ENCODE measurements at regions not wholly inside any gene's neighbourhood (a gene's known extent, or its start where the extent isn't known, plus 50 kb on each side); places are given as distances from the start of the nearest gene placed in this dataset.

DNA sequence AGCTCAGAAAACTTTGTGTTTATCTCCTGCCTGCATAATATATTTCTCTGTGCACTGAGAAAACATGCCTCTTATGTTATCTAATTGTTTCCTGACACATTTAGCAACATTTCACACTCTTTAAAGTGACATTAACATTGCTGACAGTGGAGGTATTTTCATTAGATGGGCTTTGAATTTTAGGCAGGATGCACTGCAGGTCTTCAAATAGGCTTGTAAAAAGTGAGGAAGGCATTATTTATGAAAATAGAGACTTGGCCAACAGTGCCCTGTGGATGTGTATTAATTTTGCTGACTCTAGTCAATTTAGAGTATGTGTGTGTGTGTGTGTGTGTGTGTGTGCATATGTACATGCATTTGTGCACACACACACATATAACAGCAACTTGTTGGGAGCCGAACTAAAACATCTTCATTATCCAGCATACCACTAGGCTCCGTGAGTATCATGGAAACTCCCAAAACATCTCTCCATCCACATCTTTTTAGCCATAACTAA lies 429.5 kb upstream of the WWC1 start:
- DNase-seq (ENCODE audit: low spot score): no peak

DNA sequence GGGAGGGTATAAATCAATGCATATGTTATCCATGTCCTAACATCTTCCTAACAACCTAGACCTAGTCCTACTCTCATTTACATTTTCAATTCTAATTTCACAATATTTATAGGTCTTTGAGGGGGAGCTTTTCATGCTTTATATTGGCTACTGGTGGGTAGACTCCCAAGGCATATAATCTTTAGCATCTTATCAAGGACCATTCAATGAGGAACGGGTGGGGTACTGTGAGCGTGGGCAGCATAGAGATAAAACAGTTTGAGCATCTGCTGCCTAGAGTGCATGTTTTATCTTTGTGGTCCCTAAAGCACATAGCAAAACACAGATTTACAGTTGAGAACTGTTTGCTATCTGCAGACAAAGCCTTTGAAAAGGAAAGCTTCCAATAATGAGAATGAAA lies 427.6 kb upstream of the WWC1 start:
- no peak for DNase-seq (ENCODE audit: low spot score)

DNA sequence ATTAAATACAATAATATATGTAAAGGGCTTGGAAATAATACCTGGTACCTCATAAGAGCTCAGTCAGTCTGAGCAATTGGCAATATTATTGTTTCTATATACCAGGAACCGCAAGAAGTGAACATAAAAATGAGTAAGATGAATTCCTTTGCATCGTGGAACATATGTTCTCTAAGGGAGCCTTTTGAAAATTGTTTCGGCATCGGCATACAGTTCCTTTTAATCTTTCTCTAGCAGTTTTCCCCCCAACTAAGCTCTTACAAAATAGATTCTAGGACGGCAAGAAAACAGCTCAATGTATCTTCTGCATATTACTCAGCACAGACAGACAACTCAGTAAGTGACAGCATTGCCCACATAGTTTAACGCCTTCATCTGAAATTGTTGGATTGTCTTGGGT lies 426.6 kb upstream of the WWC1 start:
- no peak for DNase-seq (ENCODE audit: low spot score)

DNA sequence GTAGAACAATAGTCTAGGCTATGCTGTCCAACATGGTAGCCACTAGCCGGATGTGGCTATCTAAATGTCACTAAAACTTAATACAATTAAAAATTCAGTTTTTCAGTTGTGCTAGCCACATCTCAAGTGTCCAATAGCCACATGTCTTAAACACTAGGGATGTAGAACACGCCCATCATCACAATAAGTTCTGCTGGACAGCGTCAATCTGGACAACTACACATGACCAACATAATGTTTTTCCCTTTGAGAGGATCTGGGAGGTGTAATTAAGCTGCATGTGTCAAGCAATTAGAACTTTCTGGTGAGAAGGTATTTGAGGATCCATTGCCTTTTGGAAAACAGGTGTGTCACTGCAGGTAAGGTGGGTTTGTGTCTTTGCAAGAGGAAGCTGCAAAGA lies 424.6 kb upstream of the WWC1 start:
- no peak for DNase-seq (ENCODE audit: low spot score)

DNA sequence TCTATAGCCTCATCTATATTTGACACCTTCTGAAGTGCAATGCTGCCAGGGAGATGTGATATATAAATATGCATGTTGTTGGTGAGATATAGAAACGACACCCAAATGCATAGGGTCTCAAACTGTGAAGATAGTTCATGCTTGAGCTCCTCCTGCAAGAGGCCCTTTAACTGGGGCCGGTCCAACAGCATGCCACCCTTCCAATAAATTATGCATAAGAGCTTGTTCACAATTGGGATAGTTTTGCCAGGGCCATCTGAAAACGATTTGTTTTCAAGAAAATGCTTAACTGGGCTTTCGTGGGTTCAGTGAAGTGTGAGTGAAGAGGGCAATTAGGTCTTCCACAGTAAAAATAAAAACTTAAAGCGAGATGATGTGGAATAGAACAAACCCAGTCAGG lies 424.2 kb upstream of the WWC1 start:
- no peak for DNase-seq (ENCODE audit: low spot score)

DNA sequence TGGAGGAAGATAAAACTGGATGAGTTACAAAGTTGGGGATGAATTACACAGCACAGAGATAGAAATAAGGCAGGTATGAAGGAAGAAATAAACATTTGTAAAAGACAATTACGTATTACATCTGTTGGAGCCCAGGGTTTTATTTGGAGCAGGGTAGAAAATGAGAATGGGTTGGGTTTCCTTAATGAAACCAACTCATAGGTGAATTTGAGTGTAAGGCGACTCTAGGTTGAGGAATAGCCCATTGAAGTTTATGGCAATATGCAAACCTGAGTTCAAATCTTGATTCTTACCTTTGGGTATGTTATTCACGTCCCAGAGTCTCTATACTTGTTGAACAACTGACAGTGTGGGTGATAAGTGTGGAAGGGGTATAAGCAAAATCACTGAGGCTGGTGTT lies 422.3 kb upstream of the WWC1 start:
- DNase-seq (ENCODE audit: low spot score): no peak

DNA sequence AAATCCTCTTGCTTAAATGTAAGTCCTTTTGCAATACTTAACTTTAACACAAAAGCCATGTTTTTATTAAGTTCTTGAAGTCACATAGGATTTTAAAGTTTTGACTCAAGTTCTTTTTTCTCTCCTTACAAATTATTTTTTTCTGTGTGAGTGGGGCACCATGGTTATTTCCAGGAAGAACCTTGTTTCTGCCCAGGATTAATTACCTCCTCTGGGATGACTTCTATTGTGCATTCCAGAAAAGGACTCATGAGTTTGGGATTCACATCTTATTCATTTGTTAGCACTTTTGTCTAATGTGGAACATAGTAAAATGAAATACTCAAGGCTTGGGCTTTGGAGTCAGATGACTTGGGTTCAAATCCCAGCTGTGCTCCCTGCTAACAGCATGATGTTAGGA lies 421.4 kb upstream of the WWC1 start:
- no peak for DNase-seq (ENCODE audit: low spot score)

DNA sequence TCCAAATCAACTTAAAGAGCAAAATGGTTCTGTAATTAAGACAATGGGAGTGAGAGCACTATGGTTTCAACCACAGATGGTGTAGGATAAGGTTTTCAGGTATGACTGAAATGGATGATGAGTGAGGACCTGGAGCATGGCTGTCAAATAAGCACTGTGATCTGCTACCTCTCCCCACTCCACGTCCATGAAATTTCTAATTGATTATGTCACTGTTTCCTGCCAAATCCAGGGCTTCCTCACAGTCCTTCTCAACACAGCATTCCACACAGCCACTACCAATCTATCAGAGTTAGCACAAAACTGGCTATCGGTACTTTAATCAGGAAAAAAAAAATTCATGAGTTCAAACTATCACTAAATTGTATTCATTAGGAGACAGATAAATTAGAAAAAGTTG lies 420.4 kb upstream of the WWC1 start:
- DNase-seq (ENCODE audit: low spot score): no peak

DNA sequence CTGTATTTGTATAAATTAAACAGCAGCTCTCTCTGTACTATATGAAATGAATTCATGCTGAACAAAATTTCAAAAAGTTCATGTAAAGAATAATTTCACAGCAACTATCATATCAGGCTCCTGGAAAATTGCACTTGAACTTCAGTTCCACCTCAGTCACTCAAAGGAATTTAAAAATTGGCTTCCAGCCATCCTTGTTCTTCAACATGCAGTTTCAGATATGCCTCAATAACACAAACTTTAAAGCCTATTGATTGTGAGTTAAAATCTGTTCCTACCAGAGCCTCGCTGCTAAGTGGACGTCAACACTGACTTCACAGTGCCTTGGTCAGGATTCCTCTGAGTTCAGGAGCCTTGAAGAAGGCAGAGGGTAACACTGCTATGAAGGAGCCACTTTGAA lies 418.7 kb upstream of the WWC1 start:
- no peak for DNase-seq (ENCODE audit: low spot score)

DNA sequence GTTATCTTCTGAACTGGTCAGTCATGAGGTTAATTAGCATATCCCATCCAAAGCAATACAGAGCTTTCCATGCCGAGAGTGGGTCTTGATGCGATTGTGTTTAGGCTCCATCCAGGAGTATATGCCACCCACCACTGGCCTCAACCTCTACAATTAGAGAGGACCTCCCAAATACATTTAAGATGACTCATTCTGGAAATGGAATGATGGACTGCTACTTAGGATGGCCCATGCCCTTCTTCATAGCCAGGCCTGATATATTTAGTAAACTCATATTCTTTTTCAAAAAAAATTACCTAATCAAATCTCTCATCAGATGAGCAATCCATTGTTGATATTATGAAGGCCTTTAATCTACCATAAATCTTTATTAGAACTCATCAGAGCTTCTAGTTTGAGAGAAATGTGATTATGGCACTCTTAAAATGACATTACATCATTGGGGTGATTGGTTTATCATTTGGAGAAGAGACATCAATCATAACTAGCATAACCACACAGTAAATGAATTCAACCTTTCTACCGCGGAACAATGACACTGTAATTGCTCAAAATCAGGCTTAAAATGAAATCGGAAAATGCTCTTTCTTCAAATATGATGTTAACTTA lies 414.2 kb upstream of the WWC1 start:
- no peak for DNase-seq (ENCODE audit: low spot score)

DNA sequence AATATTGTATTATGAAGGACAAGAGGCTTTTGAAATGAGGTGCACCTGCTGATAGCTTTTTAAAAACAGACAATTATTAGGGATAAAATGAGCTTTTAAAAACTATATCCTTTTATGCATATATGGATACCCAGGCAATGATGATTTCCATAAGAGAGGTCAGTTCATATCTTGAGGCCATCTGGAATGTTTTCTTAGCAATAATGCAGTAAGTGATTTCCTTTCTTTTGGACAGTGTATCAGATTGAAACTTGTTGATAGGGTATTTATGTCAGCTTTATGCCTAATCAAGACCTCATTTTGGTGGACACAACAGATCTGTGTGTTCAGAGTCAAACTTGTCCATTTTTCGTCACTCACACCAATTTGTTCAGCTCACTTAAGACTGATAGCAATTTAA lies 413.5 kb upstream of the WWC1 start:
- no peak for DNase-seq (ENCODE audit: low spot score)

DNA sequence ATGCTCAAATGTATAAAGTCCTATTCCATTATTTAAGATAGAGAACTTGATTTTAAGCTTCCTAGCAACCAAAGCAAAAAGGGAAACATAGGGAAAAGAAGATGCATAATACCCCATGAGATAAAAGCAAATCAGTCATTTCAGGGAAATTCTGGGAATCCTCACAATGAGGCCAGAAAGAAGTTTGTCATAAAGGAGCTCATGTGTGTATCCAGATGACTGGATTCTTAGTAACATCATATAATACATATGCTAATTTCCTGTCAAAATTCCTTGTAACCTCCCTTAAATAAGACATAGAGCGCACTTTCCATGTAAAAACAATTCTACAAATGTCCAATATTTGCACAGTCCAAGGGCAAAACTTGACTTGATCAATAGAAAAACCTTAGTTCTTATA lies 411.0 kb upstream of the WWC1 start:
- no peak for DNase-seq (ENCODE audit: low spot score)

DNA sequence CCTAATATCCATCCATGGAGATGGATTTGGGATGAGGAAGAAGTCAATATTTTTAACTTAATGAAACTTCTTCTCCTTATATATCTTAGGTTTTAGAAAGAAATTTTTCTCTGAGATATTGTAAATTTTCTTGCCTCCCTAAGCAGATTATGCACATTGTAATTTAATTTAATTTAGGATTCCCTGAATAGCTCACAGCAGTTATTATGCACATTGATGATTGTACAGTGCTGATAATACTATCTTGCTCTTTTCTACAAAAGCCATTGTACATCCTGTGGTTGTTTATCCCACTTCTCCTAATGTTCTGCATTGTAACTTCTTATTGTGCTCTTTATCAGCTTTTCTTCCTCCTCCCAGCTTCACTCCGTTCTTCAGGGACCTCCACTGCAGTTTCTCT lies 410.4 kb upstream of the WWC1 start:
- DNase-seq (ENCODE audit: low spot score): no peak

DNA sequence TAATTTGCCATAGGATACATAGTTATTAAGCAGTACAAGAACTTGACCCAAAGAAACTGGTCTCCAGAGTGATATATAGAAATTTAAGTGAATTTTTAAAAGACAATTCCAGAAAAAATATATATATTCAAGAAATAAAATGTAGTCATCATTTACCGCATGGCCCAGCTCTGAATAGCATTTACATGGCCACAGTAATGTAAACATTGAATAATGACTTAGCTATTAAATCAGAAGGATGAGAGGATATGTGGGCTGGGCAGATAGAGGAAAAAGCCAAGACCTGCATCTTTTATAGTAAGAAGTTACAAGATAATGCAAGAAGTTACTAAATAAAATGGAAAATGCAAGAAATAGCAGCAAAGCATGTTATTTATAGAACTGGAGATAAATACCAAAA lies 405.2 kb upstream of the WWC1 start:
- DNase-seq (ENCODE audit: low spot score): no peak

DNA sequence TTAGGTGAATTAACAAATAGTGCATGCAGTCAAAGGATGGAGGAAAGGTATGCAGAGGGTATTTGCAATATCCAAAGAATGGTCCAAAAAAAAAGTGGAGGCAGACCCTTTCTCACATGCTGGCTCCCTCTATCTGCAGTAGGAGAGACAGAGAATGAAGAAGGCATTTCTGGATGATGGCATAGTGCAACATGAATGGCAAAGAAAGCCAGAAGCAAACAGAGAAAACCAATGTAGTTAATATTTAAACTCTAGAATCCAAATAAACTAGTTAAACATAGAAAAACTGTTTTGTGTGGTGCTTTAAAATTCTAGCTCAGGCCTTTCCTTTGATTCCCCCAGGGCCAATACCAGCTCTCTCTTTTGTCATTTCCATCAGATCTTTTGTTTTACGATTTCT lies 403.1 kb upstream of the WWC1 start:
- no peak for DNase-seq (ENCODE audit: low spot score)

DNA sequence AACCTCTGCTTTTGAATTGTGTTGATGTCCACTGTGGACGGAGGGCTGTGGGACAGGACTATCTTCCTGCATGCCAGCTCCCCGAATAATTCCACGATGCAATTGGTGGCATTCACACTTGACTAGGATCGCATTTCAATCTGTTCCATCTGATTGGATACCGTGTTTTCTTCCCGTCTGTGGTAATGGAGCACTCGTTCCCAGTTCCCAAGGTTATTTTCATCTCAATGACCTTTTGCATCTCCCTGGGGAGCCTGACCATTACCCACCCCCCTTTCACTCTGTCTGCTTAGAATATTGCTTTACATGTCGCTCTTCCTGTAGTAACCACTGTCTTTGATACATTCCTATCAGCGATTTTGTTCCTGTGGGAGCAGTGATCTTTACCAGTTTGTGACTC lies 402.2 kb upstream of the WWC1 start:
- DNase-seq (ENCODE audit: low spot score): no peak

DNA sequence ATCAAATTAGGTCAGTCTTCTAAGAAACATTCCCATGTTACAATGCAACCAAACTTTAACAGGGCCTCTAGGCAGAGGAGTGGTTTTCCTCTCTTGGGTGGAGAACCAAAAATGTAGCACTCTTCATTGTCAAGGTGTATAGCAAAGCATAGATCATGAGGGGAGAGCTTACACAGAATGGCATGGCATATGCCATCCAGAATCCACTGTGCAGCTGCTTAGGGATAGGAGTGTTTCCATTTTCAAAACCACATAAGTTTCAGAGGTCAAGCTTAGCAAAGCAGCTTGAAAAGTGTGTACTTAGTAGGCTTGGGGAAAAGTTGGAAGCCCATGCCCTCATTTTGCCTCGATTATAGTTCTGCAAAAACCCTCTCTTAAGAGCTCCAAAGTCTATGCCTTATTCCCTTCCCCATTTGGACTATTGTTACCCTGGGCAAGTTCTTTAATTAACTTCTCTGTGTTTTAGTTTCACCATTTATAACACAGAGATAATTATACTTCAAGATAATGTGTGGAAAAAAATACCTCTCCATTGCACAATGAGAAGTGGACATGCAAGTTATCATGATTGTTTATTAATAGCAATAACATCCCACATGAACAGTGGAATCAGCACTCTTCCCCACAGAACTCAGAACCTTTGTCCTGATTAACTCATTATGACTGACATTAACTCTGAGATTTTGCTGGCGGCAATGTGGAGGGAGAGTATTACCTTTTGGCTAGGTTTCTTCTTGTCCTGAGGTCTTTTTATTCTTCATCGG lies 398.9 kb upstream of the WWC1 start:
- DNase-seq (ENCODE audit: low spot score): no peak

DNA sequence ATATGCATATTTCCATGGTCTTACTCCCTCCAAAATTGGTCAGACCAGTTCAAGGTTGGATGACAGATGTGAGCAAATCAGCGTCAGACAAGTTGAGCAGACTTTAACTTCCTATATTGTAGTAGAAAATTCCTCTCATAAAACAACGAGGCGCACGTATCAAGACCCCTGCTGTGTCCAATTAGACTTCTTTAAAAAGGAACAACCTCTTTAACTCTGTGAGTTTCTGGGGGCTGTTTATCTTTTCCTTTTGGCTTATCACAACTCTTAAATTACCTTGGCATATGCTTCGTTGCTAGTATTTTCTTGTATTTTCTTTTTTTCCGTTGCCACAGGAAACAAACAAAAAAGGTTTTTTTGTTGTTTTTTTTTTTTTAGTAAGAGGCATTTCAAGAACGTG lies 398.2 kb upstream of the WWC1 start:
- no peak for DNase-seq (ENCODE audit: low spot score)

DNA sequence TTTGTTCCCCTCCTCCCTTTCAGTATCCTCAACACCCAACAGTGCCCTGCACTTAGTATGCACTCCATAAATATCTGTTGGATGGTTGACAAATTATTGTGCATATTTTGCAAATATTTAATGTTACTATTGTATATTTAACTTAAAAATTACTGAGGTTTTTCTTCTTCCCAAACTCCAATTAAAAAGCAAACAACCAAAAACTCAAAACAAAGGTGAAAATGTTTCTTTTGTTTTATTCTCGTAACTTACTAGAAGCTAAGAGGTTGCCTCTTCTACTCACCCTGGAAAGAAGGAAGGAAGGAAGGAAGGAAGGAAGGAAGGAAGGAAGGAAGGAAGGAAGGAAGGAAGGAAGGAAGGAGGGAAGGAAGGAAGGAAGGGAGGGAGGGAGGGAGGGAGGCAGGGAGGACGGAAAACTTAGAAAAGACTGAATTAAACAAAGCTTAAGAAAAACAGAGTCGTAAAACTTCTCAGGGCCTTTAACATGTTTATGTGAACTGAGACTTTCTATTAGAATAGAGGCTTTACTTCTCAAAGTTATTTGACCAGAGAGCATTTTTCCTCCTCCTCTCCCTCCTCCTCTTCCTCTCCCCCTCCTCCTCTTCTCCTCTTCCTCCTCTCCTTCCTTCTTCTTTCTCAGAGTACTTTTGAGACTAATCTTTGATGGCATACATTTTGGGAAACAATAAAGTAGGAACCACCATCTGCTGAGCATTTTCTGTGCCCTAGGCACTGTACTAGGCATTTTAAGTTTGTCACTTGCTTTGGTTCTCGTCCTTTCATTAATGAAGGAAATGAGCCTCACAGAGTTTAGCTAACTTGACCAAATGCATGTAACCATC lies 396.6 kb upstream of the WWC1 start:
- no peak for DNase-seq (ENCODE audit: low spot score)

DNA sequence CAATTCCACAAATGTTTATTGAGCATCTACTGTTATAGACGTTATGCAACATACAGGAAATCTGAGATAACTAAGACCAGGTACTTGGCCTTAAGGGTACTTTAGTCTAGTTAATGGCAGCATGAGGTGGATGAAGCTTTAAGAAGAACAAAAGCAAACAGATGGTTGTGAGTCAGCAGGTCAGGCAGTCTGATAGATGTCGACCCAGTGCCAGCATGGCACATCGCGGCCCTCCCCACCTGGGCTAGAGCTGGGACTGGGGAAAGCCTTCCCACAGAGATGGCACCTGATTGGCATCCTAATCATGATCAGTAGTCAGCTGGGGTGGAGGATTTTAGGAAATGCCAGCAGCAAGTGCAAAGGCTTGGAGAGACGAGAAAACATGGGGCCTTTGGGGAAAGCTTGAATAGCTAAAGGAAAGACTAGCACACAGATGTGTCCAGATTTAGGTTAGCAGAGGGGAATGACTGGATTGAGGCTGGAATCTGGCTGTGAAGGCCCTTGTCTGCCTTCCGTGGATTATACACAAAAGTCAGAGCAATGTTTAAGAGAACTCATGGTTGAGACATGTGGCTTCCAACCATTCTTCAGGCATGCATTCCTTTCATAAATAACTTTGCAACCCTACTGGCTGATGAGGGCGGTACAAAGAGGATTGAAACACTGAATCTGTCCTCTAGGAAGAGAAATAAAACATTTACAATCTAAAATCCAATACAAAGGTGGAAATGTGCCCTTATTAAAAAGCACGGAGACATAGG lies 395.4 kb upstream of the WWC1 start:
- no peak for DNase-seq (ENCODE audit: low spot score)

DNA sequence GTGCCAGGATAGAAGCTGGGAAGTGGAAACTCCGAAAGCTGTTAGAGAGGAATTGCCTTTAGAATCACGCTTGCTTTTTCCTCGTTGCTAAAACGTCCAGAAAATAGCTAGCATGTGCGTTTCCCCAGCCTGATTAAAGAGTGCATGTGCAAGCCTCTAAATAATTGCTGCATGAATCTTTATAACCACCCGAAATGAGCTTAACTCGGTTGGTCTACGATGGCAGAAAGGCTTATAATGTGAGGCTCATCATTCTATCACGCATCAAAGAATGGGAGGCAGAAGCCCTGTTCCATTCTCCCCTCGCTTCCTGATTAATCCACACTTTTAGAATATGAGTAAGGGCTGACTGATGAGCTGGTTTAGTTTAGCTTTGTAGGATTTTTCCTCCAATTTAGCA lies 394.6 kb upstream of the WWC1 start:
- DNase-seq (ENCODE audit: low spot score): no peak

DNA sequence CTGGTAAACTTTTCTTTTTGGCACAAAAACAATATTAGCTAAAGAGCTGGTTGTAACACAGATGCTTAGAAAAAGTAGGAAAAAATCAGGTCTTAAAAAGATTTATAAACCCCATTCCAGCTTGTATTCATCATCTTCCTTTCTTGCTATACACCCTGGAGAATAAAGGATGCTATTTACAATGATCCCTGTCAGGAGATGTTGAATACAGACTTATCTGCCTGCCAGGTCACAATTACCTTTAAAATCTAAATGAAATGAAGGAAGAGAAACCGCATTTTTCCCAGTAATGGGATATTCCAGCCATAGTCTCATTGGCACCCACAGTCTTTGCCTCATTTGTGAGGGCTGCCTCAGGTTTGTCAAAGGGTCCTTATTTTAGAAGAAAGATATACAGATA lies 394.1 kb upstream of the WWC1 start:
- DNase-seq (ENCODE audit: low spot score): no peak
